DMS153 treated with DMSO at 0.1 percent for 48 hours (cell line): ENCODE measurements at regions not wholly inside any gene's neighbourhood (a gene's known extent, or its start where the extent isn't known, plus 50 kb on each side); places are given as distances from the start of the nearest gene placed in this dataset.

Experiments used
- DNase-seq: peaks from one replicate; lab custom pipeline; 2025; ENCODE audit not compliant: unreplicated experiment; lab: John Stamatoyannopoulos, UW

- no peak for DNase-seq
These were observed 266.8 kb downstream of the MAT2B start for GRCh38 chr5:163772241-163772640.

- DNase-seq: no peak
These were observed 267.2 kb downstream of the MAT2B start for GRCh38 chr5:163772644-163773043.

- no peak for DNase-seq
These were observed 267.8 kb downstream of the MAT2B start for GRCh38 chr5:163773226-163773625.

GRCh38 chr5:163789870-163790269 lies 284.5 kb downstream of the MAT2B start:
- no peak for DNase-seq

- DNase-seq: no peak
These were observed 285.1 kb downstream of the MAT2B start for GRCh38 chr5:163790497-163790896.

- DNase-seq: no peak
These were observed 289.6 kb downstream of the MAT2B start for GRCh38 chr5:163794993-163795392.

- no peak for DNase-seq
These were observed 302.4 kb downstream of the MAT2B start for GRCh38 chr5:163807781-163808180.

GRCh38 chr5:163809473-163809872 lies 304.1 kb downstream of the MAT2B start:
- no peak for DNase-seq

GRCh38 chr5:163813900-163814299 lies 308.5 kb downstream of the MAT2B start:
- no peak for DNase-seq

- no peak for DNase-seq
These were observed 309.9 kb downstream of the MAT2B start for GRCh38 chr5:163815240-163815791.

- DNase-seq: no peak
These were observed 315.7 kb downstream of the MAT2B start for GRCh38 chr5:163821142-163821541.

- no peak for DNase-seq
These were observed 317.1 kb downstream of the MAT2B start for GRCh38 chr5:163822548-163822947.

- DNase-seq: no peak
These were observed 320.2 kb downstream of the MAT2B start for GRCh38 chr5:163825661-163826060.

- DNase-seq: no peak
These were observed 320.8 kb downstream of the MAT2B start for GRCh38 chr5:163826201-163826600.

- no peak for DNase-seq
These were observed 326.7 kb downstream of the MAT2B start for GRCh38 chr5:163832155-163832554.

GRCh38 chr5:163838738-163839137 lies 333.3 kb downstream of the MAT2B start:
- DNase-seq: no peak

GRCh38 chr5:163846512-163846911 lies 341.1 kb downstream of the MAT2B start:
- no peak for DNase-seq

- DNase-seq: no peak
These were observed 350.3 kb downstream of the MAT2B start for GRCh38 chr5:163855754-163856153.

GRCh38 chr5:163861670-163862069 lies 356.3 kb downstream of the MAT2B start:
- DNase-seq: no peak

- no peak for DNase-seq
These were observed 361.9 kb downstream of the MAT2B start for GRCh38 chr5:163867324-163867723.

- no peak for DNase-seq
These were observed 362.3 kb downstream of the MAT2B start for GRCh38 chr5:163867738-163868137.

- DNase-seq: no peak
These were observed 364.2 kb downstream of the MAT2B start for GRCh38 chr5:163869581-163869980.

GRCh38 chr5:163870441-163870840 lies 365.0 kb downstream of the MAT2B start:
- no peak for DNase-seq

- DNase-seq: no peak
These were observed 369.0 kb downstream of the MAT2B start for GRCh38 chr5:163874431-163874830.
